ENCODE measurements at regions not wholly inside any gene's neighbourhood (a gene's known extent, or its start where the extent isn't known, plus 50 kb on each side); places are given as distances from the start of the nearest gene placed in this dataset.

DNA sequence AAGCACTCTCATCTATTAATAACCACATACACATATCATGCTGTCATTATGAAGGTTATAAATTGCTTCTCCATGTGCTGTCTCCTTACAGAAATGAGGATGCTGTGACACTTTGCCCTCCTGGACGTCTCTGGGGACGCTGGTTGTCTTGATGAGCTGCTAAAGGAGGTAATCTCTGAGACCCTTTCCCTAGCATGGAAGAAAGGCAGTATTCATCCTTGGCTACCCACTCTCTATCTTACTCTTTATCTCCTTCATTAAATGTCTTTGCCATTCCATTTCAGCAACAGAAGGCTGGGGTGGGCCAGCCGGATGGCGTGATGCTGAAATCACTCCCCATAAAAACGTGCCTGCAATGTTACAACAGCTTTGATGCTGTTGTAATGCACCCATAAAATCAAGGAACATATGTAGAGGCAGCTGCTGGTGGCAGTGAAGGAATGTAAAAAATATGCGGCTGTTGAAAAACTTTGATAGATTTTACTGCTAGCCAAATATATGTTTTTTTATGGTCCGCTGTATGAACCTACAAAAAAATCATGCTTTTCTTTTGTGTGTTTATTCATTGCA is 715.1 kb upstream of the API5 start:
- Mint-ChIP-seq H3K27me3 (ENCODE audit: low read depth in 3 of 3) (no peaks in the 10 kb centered on the region), H3K9me3 (peaks cover 0 to 3% (median 0%) of the 10 kb centered on the region in 7 donors), H3K36me3 (no peaks in the 10 kb centered on the region), H3K4me1 (no peaks in the 10 kb centered on the region), H3K4me3 (no peak overlapping the region), H3K27ac (no peak overlapping the region)
- no peaks in the 10 kb centered on the region for H3K27me3 ChIP-seq (ENCODE audit: control insufficient read depth in 2 of 2, insufficient read depth in 2 of 2, low read length in 2 of 2)
- no peak overlapping the region for H3K4me3 ChIP-seq (replicated peaks in 1 of 3; ENCODE audit: low read depth in 2 of 3, low read length in 3 of 3)
- no peak for DNase-seq
- 100% methylated on average over 3 of the region's 7 CpGs for WGBS (ENCODE audit: insufficient coverage)
- H3K27ac ChIP-seq (ENCODE audit: low read depth in 1 of 2, low read length in 2 of 2): no peak overlapping the region
- no peak overlapping the region for H2AFZ ChIP-seq (ENCODE audit: insufficient read depth, low read depth, low read length, poor library complexity, severe bottlenecking)
- intact Hi-C loops (cut with micrococcal nuclease): no loop called here
- no peak overlapping the region for H3K4me2 ChIP-seq (replicated peaks; ENCODE audit: extremely low read depth, low read length, poor library complexity, severe bottlenecking)
- H3K36me3 ChIP-seq (replicated peaks in 1 of 2; ENCODE audit: control insufficient read depth in 1 of 2, insufficient read depth in 2 of 2, low read length in 2 of 2): no peaks in the 10 kb centered on the region
- no peak overlapping the region for H3K9ac ChIP-seq (ENCODE audit: insufficient read depth, low read length, poor library complexity, severe bottlenecking)
- H3K4me1 ChIP-seq (ENCODE audit: control insufficient read depth in 1 of 2, insufficient read depth in 2 of 2, low read length in 2 of 2): no peaks in the 10 kb centered on the region
- no peaks in the 10 kb centered on the region for H4K20me1 ChIP-seq (ENCODE audit: insufficient read depth, low read length)
- TF ChIP-seq, protein P1, sequence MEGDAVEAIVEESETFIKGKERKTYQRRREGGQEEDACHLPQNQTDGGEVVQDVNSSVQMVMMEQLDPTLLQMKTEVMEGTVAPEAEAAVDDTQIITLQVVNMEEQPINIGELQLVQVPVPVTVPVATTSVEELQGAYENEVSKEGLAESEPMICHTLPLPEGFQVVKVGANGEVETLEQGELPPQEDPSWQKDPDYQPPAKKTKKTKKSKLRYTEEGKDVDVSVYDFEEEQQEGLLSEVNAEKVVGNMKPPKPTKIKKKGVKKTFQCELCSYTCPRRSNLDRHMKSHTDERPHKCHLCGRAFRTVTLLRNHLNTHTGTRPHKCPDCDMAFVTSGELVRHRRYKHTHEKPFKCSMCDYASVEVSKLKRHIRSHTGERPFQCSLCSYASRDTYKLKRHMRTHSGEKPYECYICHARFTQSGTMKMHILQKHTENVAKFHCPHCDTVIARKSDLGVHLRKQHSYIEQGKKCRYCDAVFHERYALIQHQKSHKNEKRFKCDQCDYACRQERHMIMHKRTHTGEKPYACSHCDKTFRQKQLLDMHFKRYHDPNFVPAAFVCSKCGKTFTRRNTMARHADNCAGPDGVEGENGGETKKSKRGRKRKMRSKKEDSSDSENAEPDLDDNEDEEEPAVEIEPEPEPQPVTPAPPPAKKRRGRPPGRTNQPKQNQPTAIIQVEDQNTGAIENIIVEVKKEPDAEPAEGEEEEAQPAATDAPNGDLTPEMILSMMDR (IDR thresholded peaks at IDR 0.05): no peak
- H3K79me2 ChIP-seq (ENCODE audit: insufficient read depth, low read length): no peaks in the 10 kb centered on the region
- H3K9me3 ChIP-seq (replicated peaks in 1 of 2; ENCODE audit: control insufficient read depth in 1 of 2, insufficient read depth in 1 of 2, low read length in 2 of 2): no peaks in the 10 kb centered on the region

DNA sequence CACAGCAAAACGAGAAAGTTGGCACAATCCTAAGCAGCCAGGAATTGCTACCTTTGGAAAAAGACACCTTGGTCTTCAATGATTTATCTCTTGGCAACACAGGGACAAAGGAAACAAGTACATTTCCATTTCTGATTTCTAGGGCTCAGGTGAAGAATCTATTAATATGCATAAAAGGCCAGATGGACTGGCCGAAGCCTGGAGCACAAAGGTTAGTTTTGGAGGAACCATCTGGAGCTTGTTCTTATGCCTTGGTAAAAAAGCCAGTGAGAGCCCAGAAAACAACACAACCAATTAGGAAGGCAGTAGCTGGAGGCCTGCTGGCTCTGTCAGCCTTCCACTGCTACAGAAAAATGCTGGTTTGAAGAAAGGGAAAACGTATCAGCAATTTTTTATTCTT is 713.5 kb upstream of the API5 start:
- Histone ChIP-seq H3K9ac (ENCODE audit: insufficient read depth, low read length, poor library complexity, severe bottlenecking) (no peak overlapping the region), H3K9me3 (replicated peaks in 1 of 2; ENCODE audit: control insufficient read depth in 1 of 2, insufficient read depth in 1 of 2, low read length in 2 of 2) (no peaks in the 10 kb centered on the region), H3K36me3 (replicated peaks in 1 of 2; ENCODE audit: control insufficient read depth in 1 of 2, insufficient read depth in 2 of 2, low read length in 2 of 2) (no peaks in the 10 kb centered on the region), H2AFZ (ENCODE audit: insufficient read depth, low read depth, low read length, poor library complexity, severe bottlenecking) (no peak overlapping the region), H3K79me2 (ENCODE audit: insufficient read depth, low read length) (no peaks in the 10 kb centered on the region), H3K27me3 (ENCODE audit: control insufficient read depth in 2 of 2, insufficient read depth in 2 of 2, low read length in 2 of 2) (no peaks in the 10 kb centered on the region), H3K4me2 (replicated peaks; ENCODE audit: extremely low read depth, low read length, poor library complexity, severe bottlenecking) (no peak overlapping the region), H3K4me3 (replicated peaks in 1 of 3; ENCODE audit: low read depth in 2 of 3, low read length in 3 of 3) (no peak overlapping the region), H3K27ac (ENCODE audit: low read depth in 1 of 2, low read length in 2 of 2) (no peak overlapping the region), H4K20me1 (ENCODE audit: insufficient read depth, low read length) (no peaks in the 10 kb centered on the region), H3K4me1 (ENCODE audit: control insufficient read depth in 1 of 2, insufficient read depth in 2 of 2, low read length in 2 of 2) (no peaks in the 10 kb centered on the region)
- Mint-ChIP-seq H3K4me1 (no peaks in the 10 kb centered on the region), H3K9me3 (peaks cover 0 to 4% (median 0%) of the 10 kb centered on the region in 7 donors), H3K27me3 (ENCODE audit: low read depth in 3 of 3) (no peaks in the 10 kb centered on the region), H3K36me3 (no peaks in the 10 kb centered on the region), H3K27ac (no peak overlapping the region), H3K4me3 (no peak overlapping the region)
- DNase-seq: no peak
- intact Hi-C loops (cut with micrococcal nuclease): no loop called here
- TF ChIP-seq, protein P1 (IDR thresholded peaks at IDR 0.05): no peak
- 100% methylated on average over 1 of the region's 3 CpGs for WGBS (ENCODE audit: insufficient coverage)
